ENCODE measurements at regions not wholly inside any gene's neighbourhood (a gene's known extent, or its start where the extent isn't known, plus 50 kb on each side); places are given as distances from the start of the nearest gene placed in this dataset.

GRCh38 chr9:108211411-108211955, 644.3 kb downstream of the ACTL7B start:
- no peak for DNase-seq

GRCh38 chr9:108209132-108209685, 646.6 kb downstream of the ACTL7B start:
- no peak for DNase-seq

- DNase-seq = no peak
These were observed 648.1 kb downstream of the ACTL7B start for GRCh38 chr9:108207561-108208165.

- DNase-seq = no peak
These were observed 650.5 kb downstream of the ACTL7B start for GRCh38 chr9:108205276-108205675.

- DNase-seq = no peak
These were observed 657.9 kb downstream of the ACTL7B start for GRCh38 chr9:108197899-108198298.

- no peak for DNase-seq
These were observed 658.8 kb downstream of the ACTL7B start for GRCh38 chr9:108197008-108197365.

- DNase-seq = no peak
These were observed 659.3 kb downstream of the ACTL7B start for GRCh38 chr9:108196332-108197007.

- no peak for DNase-seq
These were observed 661.6 kb downstream of the ACTL7B start for GRCh38 chr9:108194154-108194553.

GRCh38 chr9:108193026-108193710, 662.6 kb downstream of the ACTL7B start:
- DNase-seq = no peak

GRCh38 chr9:108191065-108191464, 664.7 kb downstream of the ACTL7B start:
- DNase-seq = no peak

- DNase-seq = no peak
These were observed 666.8 kb downstream of the ACTL7B start for GRCh38 chr9:108188976-108189375.

- DNase-seq = no peak
These were observed 667.3 kb downstream of the ACTL7B start for GRCh38 chr9:108188482-108188881.

- DNase-seq = no peak
These were observed 669.0 kb downstream of the ACTL7B start for GRCh38 chr9:108186642-108187395.

- no peak for DNase-seq
These were observed 670.2 kb downstream of the ACTL7B start for GRCh38 chr9:108185613-108186012.

GRCh38 chr9:108184941-108185340, 670.8 kb downstream of the ACTL7B start:
- no peak for DNase-seq

- DNase-seq = no peak
These were observed 671.8 kb downstream of the ACTL7B start for GRCh38 chr9:108184009-108184408.

- DNase-seq = peak; percentile 1
These were observed 672.8 kb downstream of the ACTL7B start for GRCh38 chr9:108182950-108183381.

- no peak for DNase-seq
These were observed 673.5 kb downstream of the ACTL7B start for GRCh38 chr9:108182270-108182669.

GRCh38 chr9:108181441-108181840, 674.3 kb downstream of the ACTL7B start:
- DNase-seq = no peak

- DNase-seq = no peak
These were observed 675.2 kb downstream of the ACTL7B start for GRCh38 chr9:108180541-108180940.

GRCh38 chr9:108178318-108178717, 677.5 kb downstream of the ACTL7B start:
- DNase-seq = no peak

- DNase-seq = no peak
These were observed 678.8 kb upstream of the KLF4 start for GRCh38 chr9:108168236-108168850.

Data from CD4-positive, alpha-beta T cell treated with Interleukin-4 for 4 hours (primary cell).